Inferior parietal cortex (tissue), 1 donor: ENCODE measurements at regions not wholly inside any gene's neighbourhood (a gene's known extent, or its start where the extent isn't known, plus 50 kb on each side); places are given as distances from the start of the nearest gene placed in this dataset.

ENCODE experiments used
- DNase-seq: peaks from one replicate; pipeline ENCODE4 v3.0.0-alpha.2; 2016; ENCODE audit errors: extremely low spot score

- no peak for DNase-seq
Measured at GRCh38 chr14:26130690-26131089, 467.1 kb downstream of the NOVA1 start.

DNA sequence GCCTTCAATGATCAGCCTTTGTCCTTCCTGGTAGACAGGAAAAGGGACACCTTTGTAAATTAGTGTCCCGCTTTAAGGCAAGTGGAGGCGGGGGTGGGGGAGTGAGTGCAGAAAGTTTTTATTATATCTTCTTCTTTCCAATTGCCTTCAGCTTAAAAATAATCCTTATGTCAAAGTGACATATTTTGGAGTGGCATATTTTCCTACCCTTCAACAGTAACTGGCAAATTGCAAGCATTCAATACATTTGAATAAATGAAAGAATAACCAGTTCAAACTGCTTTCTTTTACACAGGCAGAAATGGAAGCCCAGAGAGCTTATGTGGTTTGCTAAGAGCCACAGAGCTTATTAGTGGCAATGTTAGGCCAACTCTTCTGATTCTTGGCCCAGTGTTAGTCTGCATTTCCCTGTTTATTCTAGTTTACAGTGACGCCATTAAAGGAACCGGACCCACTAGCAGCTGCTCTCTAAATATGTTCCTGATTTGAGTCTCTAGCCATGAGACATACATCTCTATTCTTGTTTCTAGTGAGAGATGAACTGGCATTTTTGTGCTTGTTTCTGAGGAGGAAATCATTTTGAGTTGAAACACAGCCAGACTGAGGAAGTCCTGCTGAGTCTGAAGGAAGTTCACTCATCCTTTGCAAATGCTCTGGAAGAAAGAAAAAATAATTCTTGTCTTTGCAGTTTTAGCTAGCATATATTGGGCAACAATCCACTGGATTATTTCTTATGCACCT lies 468.7 kb downstream of the NOVA1 start:
- no peak for DNase-seq

GRCh38 chr14:26124896-26125438 lies 472.9 kb downstream of the NOVA1 start:
- DNase-seq, result no peak

- DNase-seq, result no peak
Measured at GRCh38 chr14:26123459-26123858, 474.4 kb downstream of the NOVA1 start.

- DNase-seq, result no peak
Measured at GRCh38 chr14:26121181-26121580, 476.7 kb downstream of the NOVA1 start.

DNA sequence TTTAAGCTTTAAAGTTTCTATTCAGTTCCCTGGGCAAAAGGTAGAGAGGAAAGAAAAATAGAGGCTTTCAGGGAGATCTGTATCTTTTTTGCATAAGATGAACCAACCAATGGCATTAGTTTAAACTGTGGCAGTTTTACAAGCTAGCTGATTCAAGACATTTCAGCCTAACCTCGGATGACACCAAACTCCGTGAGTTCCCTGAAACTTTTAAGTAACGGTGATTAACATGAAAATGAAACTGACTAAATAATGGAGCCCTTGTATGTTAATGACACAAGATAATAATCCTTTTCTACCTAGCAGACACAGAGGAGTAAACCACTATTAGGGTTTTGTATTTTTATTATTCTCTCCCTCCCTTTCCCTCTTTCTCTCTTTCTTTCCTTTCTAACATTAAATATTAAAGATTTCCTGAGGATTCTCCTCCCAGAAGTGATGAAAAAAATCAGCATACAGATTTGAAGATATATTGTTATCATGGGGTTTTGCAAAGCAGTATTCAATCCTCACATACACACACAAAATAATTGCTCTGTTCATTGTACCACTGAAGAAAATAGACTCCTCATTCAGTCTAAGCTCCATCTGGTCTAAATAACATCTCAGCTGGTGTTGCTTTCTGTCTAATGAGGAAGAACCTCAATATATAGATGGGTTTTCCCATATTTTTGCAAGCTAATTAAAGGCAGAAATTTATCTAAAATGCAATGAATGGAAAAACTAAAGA lies 483.8 kb downstream of the NOVA1 start:
- no peak for DNase-seq

DNA sequence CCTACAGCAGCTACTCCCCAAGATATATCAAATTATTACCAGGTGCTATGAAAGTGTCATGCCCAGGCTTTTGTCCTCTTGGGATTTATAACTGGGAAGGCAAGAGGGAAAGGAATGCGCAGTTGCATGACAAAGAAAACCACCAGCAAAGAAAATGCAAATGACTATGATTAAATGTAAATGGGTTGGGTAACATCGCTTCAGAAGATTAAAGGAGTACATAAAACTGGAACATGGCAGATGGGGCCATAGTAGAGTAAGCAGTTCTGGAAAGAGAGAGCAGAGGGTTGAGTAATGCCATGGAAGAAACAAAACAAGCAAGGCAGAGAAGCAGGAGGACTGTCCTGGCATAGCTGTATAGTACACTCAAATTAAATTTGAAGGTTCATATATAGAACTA lies 493.1 kb downstream of the NOVA1 start:
- DNase-seq, result no peak

GRCh38 chr14:26097852-26098251 lies 500.0 kb downstream of the NOVA1 start:
- DNase-seq, result no peak

- DNase-seq, result no peak
Measured at GRCh38 chr14:26088275-26088674, 509.6 kb downstream of the NOVA1 start.

GRCh38 chr14:26081043-26081442 lies 516.8 kb downstream of the NOVA1 start:
- no peak for DNase-seq

GRCh38 chr14:26078561-26078960 lies 519.3 kb downstream of the NOVA1 start:
- DNase-seq, result peak; percentile 35

DNA sequence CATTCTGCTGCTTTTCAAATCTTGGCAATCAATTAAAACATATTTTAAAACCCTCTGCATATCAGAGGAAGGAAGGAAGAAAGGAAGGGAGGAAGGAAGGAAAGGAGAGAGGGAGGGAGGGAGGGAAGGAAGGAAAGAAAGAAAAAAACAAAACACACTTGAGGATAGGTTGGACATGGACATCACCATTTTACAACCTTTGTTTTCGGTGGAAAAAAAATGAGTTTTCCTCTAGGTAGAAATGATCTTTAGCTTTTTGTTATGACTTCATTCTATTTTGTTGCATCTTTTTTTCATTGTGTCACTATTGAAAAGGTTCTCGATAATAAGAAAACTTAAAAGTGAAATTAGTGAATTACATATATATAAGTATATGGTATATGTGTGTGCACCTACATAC lies 522.9 kb downstream of the NOVA1 start:
- DNase-seq, result no peak

- no peak for DNase-seq
Measured at GRCh38 chr14:26070443-26070842, 527.4 kb downstream of the NOVA1 start.

DNA sequence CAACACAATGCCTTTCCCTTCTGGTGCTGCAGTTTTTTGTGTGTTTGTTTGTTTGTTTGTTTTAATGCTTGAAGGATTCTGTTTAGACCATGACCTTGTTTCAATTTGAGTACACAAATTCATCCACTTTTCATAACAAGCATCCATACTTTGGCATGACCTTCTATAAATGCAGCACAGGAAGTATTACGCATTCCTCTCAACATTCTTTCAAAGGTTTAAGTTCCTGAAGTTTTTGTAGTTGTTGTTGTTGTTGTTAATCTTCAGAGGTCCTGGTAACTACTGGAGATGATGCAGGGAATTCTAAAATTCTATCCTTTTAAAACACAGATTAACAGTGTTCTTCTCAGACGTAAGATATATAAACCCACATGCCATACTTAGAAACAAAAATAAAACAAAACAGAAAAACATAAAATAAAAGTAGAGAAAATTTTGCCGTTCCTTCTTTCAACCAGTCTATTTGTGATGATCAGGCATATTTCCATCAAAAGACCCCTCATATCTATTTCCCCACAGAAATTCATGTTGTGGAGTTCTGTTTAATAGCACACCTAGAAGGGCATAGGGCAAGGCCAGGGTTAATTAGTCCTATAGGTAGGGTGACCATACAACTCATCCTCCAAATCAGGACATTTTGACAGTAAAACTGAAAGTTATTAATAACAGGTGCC lies 529.9 kb downstream of the NOVA1 start:
- no peak for DNase-seq

- no peak for DNase-seq
Measured at GRCh38 chr14:26067341-26067740, 530.5 kb downstream of the NOVA1 start.

DNA sequence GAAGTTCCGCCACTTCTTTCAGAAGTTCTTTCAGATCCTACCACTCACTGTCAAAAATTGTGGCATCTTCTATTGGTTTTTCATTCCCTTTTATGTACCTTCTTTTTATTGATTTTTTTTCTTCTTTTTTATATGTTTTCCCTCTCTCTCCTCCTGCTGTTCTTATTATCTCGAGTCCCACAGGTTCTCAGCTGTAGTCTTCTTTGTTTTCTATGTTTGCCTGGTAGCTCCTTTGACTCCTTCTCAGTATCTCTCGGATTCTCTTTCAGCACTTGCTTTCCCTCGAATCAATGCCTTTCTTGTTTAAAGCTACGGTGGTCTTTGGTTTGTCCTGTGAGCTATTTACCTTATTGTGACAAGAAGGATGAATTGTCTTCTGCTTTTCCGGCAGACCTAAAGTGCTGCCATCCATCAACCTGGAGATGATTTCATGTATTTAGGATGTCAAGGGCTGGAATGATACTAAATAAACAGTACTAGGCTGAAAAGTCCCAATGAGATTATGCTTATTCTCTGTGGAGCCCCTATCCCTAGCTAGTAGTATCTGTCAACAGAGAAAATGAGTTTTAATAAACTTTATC lies 541.7 kb downstream of the NOVA1 start:
- DNase-seq, result no peak

GRCh38 chr14:26032348-26032747 lies 565.5 kb downstream of the NOVA1 start:
- no peak for DNase-seq

- DNase-seq, result no peak
Measured at GRCh38 chr14:26026384-26026783, 571.4 kb downstream of the NOVA1 start.

DNA sequence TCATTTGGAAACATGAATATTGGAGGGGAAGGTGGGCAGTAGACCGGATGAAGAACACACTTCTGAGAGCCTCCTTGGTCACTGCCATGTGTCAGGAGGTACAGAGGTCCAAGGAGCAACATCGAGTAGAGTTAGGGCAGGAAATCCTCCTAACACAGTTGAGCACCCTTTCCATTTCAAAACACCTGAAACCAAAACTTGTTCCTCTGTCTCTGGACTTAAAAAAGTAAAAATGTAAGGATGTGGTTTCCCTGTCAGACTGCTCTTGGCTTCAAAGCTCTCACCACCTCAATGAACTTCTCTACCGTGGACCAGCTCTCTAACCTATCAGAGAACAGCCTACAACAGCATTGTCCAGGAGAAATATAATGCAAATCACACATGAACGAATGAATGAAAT lies 573.9 kb downstream of the NOVA1 start:
- DNase-seq, result no peak

DNA sequence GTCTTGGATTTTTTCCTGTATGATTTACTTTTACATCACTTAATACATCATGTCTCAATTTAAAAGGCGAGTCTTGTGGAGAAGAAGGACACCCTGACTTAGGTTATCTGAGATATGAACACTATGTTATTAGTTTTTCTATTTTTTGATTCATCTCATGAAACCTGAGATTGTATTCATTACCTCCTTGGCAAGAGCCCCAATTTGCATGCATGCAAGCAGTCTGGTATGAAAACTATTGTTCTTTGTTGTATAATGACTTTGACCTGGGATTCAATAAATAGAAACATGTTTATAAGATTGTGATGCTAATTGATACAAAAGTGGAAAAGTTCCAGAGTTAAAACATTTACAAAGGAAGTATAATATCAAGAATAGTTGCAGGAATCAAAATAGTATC lies 576.1 kb downstream of the NOVA1 start:
- no peak for DNase-seq

- no peak for DNase-seq
Measured at GRCh38 chr14:26017270-26017669, 580.6 kb downstream of the NOVA1 start.

GRCh38 chr14:26008290-26008689 lies 589.5 kb downstream of the NOVA1 start:
- DNase-seq, result no peak
